Choroid plexus epithelial cell (primary cell): ENCODE measurements at regions not wholly inside any gene's neighbourhood (a gene's known extent, or its start where the extent isn't known, plus 50 kb on each side); places are given as distances from the start of the nearest gene placed in this dataset.
A peak's percentile ranks its signal among the peaks of the same experiment; 100 is the strongest.

Experiments
- DNase-seq: peaks from one replicate; pipeline ENCODE4 v3.0.0-alpha.2; 2010; ENCODE audit warnings: low read depth
- H3K4me3 ChIP-seq: 2 replicates; pipeline ENCODE4 v1.5.1; 2011; ENCODE audit warnings: low read depth, mild to moderate bottlenecking, control low read depth, low read length, moderate library complexity
- CTCF ChIP-seq: conservative IDR thresholded peaks from 2 replicates; pipeline ENCODE4 v1.5.1; 2011; ENCODE audit warnings: low read depth, mild to moderate bottlenecking, control low read depth, inconsistent platforms, low read length, moderate library complexity

GRCh38 chr1:194080826-194081225 lies 894.4 kb upstream of the B3GALT2 start:
- DNase-seq: no peak
- TF ChIP-seq CTCF: no peak
- H3K4me3 ChIP-seq: no peak overlapping the region

- no peak for TF ChIP-seq CTCF
- no peak for DNase-seq
- H3K4me3 ChIP-seq: no peak overlapping the region
Measured at GRCh38 chr1:194078765-194079164, 892.4 kb upstream of the B3GALT2 start.

GRCh38 chr1:194076646-194077045 lies 890.2 kb upstream of the B3GALT2 start:
- TF ChIP-seq CTCF: no peak
- H3K4me3 ChIP-seq: no peak overlapping the region
- DNase-seq: peak; percentile 89

- DNase-seq: no peak
- no peak overlapping the region for H3K4me3 ChIP-seq
- no peak for TF ChIP-seq CTCF
Measured at GRCh38 chr1:194073833-194074232, 887.4 kb upstream of the B3GALT2 start.

- H3K4me3 ChIP-seq: no peak overlapping the region
- no peak for DNase-seq
- TF ChIP-seq CTCF: no peak
Measured at GRCh38 chr1:194071205-194071604, 884.8 kb upstream of the B3GALT2 start.

GRCh38 chr1:194069831-194070218 lies 883.4 kb upstream of the B3GALT2 start:
- H3K4me3 ChIP-seq: no peak overlapping the region
- no peak for TF ChIP-seq CTCF
- DNase-seq: no peak

GRCh38 chr1:194069168-194069830 lies 882.9 kb upstream of the B3GALT2 start:
- TF ChIP-seq CTCF: no peak
- peak; percentile 15 for DNase-seq
- no peak overlapping the region for H3K4me3 ChIP-seq
